ENCODE measurements at regions not wholly inside any gene's neighbourhood (a gene's known extent, or its start where the extent isn't known, plus 50 kb on each side); places are given as distances from the start of the nearest gene placed in this dataset.

DNA sequence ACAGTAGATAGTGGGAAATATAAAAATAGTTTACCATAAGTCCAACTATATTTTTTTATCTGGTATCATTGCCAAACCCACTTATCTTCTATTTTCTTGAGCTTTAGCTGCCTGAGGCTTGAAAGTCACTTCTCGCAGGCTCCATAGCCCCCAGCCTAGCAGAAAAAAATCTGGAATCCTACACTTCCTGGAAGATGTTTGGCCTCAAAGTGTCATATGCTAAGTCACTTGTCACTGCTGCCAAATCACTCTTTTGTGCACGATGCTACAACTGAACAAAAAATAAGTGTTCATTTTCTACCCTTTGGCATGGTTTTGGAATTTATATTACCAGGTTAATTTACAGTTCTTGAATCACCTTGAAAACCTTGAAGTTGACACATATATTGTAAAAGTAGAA lies 612.5 kb upstream of the ATXN8OS start:
- TF ChIP-seq EP300 (IDR thresholded peaks at IDR 0.05; ENCODE audit: borderline replicate concordance) (no peak), CREB1 (IDR thresholded peaks at IDR 0.05; ENCODE audit: low read depth) (no peak), TCF12 (IDR thresholded peaks at IDR 0.05; ENCODE audit: low read depth) (no peak), ZBTB7A (IDR thresholded peaks at IDR 0.05; ENCODE audit: low read depth) (no peak), RAD21 (IDR thresholded peaks at IDR 0.05; ENCODE audit: low read depth) (no peak), YY1 (IDR thresholded peaks at IDR 0.05; ENCODE audit: low read depth) (no peak), FOXM1 (IDR thresholded peaks at IDR 0.05; ENCODE audit: borderline replicate concordance, low read depth) (no peak), TEAD4 (IDR thresholded peaks at IDR 0.05) (no peak), NFIC (IDR thresholded peaks at IDR 0.05) (no peak), CEBPB (IDR thresholded peaks at IDR 0.05) (no peak), EGR1 (IDR thresholded peaks at IDR 0.05) (no peak), TAF1 (IDR thresholded peaks at IDR 0.05; ENCODE audit: low read depth) (no peak)
- TF ChIP-seq, protein P1, sequence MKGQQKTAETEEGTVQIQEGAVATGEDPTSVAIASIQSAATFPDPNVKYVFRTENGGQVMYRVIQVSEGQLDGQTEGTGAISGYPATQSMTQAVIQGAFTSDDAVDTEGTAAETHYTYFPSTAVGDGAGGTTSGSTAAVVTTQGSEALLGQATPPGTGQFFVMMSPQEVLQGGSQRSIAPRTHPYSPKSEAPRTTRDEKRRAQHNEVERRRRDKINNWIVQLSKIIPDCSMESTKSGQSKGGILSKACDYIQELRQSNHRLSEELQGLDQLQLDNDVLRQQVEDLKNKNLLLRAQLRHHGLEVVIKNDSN (IDR thresholded peaks at IDR 0.05), result no peak
- TF ChIP-seq, protein P2, sequence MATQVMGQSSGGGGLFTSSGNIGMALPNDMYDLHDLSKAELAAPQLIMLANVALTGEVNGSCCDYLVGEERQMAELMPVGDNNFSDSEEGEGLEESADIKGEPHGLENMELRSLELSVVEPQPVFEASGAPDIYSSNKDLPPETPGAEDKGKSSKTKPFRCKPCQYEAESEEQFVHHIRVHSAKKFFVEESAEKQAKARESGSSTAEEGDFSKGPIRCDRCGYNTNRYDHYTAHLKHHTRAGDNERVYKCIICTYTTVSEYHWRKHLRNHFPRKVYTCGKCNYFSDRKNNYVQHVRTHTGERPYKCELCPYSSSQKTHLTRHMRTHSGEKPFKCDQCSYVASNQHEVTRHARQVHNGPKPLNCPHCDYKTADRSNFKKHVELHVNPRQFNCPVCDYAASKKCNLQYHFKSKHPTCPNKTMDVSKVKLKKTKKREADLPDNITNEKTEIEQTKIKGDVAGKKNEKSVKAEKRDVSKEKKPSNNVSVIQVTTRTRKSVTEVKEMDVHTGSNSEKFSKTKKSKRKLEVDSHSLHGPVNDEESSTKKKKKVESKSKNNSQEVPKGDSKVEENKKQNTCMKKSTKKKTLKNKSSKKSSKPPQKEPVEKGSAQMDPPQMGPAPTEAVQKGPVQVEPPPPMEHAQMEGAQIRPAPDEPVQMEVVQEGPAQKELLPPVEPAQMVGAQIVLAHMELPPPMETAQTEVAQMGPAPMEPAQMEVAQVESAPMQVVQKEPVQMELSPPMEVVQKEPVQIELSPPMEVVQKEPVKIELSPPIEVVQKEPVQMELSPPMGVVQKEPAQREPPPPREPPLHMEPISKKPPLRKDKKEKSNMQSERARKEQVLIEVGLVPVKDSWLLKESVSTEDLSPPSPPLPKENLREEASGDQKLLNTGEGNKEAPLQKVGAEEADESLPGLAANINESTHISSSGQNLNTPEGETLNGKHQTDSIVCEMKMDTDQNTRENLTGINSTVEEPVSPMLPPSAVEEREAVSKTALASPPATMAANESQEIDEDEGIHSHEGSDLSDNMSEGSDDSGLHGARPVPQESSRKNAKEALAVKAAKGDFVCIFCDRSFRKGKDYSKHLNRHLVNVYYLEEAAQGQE (IDR thresholded peaks at IDR 0.05; ENCODE audit: low read depth), result no peak
- TF ChIP-seq, protein P3, sequence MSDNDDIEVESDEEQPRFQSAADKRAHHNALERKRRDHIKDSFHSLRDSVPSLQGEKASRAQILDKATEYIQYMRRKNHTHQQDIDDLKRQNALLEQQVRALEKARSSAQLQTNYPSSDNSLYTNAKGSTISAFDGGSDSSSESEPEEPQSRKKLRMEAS (IDR thresholded peaks at IDR 0.05), result no peak

DNA sequence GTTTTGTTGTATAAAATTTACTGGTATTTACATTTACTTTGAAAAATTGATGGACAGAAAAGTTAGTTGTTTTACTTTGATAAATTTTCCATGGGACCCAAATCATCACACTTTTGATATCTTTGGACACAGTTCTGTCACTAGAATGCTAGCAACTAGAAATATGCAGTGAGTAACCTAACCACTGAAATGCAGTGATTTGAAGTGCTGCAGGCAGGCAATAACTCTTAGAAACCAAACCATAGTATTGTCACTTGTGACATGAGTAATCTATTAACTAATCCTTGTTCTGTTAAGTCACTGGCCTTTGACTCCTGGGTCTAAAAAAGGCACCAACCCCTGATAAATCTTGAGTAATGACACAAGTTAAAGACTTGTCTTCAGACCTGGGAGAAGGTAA lies 620.0 kb upstream of the ATXN8OS start:
- TF ChIP-seq, protein P1 (IDR thresholded peaks at IDR 0.05), result no peak
- no peak for TF ChIP-seq TCF12 (IDR thresholded peaks at IDR 0.05; ENCODE audit: low read depth)
- no peak for TF ChIP-seq YY1 (IDR thresholded peaks at IDR 0.05; ENCODE audit: low read depth)
- TF ChIP-seq EGR1 (IDR thresholded peaks at IDR 0.05), result no peak
- TF ChIP-seq ZBTB7A (IDR thresholded peaks at IDR 0.05; ENCODE audit: low read depth), result no peak
- TF ChIP-seq, protein P2 (IDR thresholded peaks at IDR 0.05; ENCODE audit: low read depth), result no peak
- no peak for TF ChIP-seq CREB1 (IDR thresholded peaks at IDR 0.05; ENCODE audit: low read depth)

DNA sequence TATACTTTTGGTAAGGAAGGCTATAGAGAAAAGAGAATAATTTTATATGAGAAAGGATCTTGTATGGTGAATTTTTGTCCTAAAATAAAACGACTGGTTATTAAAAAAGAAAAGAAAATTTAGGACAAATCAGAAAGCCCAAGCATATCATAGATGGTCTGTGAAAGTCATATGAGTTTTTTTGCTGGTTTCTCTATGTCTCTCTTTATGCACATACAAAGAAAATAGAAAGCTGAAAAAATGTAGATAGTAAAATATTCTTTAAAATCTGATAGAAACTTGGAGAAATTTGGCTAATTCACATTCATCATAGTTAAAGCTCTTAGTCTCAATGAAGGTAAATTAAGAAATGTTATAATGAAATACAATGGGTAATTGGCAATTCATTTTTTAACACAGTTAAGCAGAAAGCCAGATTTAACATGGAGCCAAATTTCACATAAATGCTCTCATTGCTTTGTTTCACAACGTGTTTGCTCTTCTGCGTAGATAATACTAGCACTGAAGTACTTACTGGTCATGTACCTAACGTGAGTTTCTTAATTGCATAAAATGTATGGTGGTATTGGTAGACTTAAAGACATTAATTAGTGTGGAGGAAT lies 621.5 kb upstream of the ATXN8OS start:
- TF ChIP-seq TEAD4 (IDR thresholded peaks at IDR 0.05), result no peak
- TF ChIP-seq, protein P1 (IDR thresholded peaks at IDR 0.05), result no peak

DNA sequence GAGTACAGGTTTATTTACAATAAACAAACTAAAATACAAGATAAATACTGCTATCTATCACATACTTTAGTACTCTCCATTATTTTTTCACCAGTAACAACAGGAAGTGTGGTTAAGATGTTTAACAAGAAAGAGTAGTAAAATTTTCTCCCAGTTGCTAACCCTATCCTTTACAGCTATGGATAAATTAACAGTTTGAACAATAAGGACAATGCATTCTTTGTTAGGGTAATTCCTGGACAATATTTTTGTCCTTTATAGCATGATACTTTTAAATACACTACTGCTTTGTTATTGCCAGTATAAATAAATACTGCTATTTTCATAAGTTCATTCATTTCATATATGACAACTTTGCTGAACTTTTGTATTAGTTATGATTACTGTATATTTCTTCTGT lies 630.2 kb upstream of the ATXN8OS start:
- TF ChIP-seq ZBTB7A (IDR thresholded peaks at IDR 0.05; ENCODE audit: low read depth), result no peak

DNA sequence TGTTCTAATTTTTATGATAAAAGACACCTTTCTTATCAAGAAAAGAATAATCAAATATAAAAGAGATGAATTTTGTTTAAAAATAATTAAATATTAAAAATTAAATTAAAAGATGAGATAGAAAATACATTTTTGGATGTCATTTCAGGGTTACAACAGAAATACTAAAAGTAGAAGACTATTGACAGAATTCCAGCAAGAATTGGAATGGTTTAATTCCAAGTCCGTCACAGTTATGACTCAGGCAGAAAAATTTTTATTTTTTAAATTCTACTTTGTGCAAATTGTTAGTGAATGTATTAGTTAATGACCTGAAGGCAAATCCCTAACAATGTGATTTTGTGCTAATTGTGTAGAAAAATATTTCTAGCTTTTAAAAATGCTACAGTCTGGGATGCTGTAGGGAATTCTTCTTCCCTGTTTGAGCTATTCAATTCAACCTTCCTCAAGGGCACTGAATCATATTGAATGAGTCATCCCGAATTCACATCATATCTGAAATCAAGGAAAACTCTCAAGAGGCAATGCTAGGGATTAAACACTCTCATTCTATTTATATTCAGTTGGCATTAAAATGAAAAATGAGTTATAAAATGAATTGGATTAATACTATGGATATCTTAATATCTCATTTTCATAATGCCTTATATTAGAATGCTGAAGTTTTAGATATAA lies 633.5 kb upstream of the ATXN8OS start:
- TF ChIP-seq ZBTB7A (IDR thresholded peaks at IDR 0.05; ENCODE audit: low read depth) (no peak), EGR1 (IDR thresholded peaks at IDR 0.05) (no peak), NFIC (IDR thresholded peaks at IDR 0.05) (no peak), CREB1 (IDR thresholded peaks at IDR 0.05; ENCODE audit: low read depth) (no peak), RAD21 (IDR thresholded peaks at IDR 0.05; ENCODE audit: low read depth) (no peak), TEAD4 (IDR thresholded peaks at IDR 0.05) (no peak), FOXM1 (IDR thresholded peaks at IDR 0.05; ENCODE audit: borderline replicate concordance, low read depth) (no peak), TAF1 (IDR thresholded peaks at IDR 0.05; ENCODE audit: low read depth) (no peak)
- TF ChIP-seq, protein P3 (IDR thresholded peaks at IDR 0.05), result no peak
- TF ChIP-seq, protein P2 (IDR thresholded peaks at IDR 0.05; ENCODE audit: low read depth), result no peak
